ENCODE measurements at regions not wholly inside any gene's neighbourhood (a gene's known extent, or its start where the extent isn't known, plus 50 kb on each side); places are given as distances from the start of the nearest gene placed in this dataset.

- DNase-seq (ENCODE audit: low read depth): no peak
Measured at GRCh38 chr6:143594647-143595046, 83.1 kb upstream of the PHACTR2 start.

DNA sequence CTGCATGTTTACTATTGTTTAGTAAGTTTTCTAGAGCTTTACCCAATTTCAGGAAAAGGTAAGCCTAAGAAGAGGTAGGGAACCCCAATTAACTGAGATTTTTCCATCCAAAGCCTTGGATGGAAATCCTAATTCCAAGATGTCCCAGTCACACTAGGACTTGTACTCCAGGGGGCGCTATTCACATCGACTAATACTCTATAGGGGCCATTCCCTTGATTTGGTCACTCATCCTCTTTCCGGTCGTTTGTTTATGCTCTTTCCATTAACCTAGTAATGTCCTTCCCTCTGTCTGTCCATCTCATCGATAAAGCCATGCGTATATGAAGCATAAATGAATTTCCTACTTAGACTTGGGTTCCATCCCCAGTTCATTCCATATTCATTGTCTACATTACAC lies 80.8 kb upstream of the FUCA2 start:
- peak; percentile 15 for DNase-seq (ENCODE audit: low read depth)

- no peak for DNase-seq (ENCODE audit: low read depth)
Measured at GRCh38 chr6:143591441-143591840, 79.9 kb upstream of the FUCA2 start.

- DNase-seq (ENCODE audit: low read depth): no peak
Measured at GRCh38 chr6:143589162-143589561, 77.6 kb upstream of the FUCA2 start.

DNA sequence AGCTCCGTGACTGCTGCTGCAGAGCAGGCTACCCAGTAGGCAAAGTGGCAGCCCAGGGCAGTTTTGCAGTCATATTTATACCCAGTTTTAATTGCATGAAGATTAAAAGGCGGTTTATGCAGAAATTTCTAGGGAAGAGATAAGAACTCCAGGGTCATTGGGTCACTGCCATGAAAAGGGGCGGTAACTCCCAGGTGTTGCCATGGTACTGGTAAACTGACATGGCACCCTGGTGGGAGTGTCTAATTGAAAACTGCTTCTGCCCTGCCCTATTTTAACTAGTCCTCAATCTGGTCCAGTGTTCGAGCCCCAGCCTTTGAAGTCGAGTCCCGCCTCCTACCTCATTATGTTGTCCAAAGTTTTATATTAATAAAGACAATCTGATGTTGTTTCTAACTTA lies 75.0 kb upstream of the FUCA2 start:
- no peak for DNase-seq (ENCODE audit: low read depth)

DNA sequence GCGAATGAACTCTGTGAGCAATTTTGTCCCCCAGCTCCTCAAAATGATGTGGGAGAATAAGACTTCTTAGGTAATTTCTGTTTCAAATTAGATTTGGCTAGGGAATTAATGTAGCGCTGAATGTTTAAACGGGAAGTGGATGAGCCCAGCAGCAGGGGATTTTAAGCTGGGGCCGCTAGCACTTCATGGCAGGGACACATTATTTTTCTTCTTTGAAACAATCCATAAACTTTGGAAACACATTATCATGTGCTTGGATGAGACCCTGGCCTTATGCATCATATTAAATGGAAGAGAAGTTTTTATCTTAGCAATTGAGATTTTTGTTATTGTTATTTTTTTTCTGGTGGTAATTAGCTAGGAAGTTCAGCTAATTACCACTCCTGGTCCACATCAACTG lies 74.2 kb upstream of the FUCA2 start:
- DNase-seq (ENCODE audit: low read depth): no peak

DNA sequence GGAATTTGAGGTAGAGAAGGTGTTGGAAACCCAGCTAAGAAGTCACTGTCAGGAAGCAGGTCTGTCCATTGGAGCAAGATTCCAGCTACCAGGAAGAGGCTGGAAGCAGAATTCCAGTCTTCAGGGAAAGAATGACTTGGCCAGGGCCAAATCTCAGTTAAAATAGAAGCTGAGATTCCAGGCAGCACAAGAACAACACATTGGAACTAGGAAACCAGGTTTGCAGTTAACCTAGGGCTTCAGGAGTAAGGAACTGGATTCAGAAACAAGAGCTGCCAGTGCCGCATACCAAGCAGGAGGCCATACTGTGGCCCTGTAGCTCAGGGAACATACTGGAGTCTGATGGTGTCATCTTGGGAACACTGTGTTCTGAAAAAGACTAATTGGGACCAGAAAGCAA lies 73.7 kb upstream of the FUCA2 start:
- DNase-seq (ENCODE audit: low read depth): no peak

GRCh38 chr6:143583542-143584327 lies 72.2 kb upstream of the FUCA2 start:
- DNase-seq (ENCODE audit: low read depth): no peak

DNA sequence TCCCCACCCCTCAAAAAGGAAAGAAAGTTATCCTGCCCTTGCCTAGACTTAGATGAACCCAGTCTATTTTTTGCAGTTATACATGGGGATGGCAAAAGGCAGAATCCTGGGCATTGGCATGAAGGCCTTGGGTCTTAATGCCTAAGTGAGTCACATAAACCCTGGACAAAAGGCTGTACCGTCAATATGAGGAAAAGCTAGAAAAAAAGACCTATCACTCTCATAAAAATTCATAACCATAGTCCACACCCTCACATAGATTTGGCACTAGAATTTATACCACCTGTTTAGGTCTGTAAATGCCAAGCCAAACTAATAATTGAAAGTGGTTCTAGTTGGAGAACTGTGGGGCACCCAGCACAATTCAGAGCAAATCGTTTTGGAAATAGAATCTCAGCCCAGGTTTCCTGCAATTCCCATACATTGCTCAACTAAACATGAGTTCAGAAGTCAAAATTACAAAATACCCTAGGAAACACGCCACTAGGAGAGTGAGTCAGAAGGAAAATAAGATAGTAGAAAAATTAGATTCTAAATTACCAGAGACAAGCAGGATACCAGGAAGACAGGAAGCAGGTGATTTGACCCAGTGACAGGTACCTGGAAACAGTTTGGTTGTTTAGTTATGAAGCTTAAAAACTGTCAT lies 70.4 kb upstream of the FUCA2 start:
- DNase-seq (ENCODE audit: low read depth): no peak

DNA sequence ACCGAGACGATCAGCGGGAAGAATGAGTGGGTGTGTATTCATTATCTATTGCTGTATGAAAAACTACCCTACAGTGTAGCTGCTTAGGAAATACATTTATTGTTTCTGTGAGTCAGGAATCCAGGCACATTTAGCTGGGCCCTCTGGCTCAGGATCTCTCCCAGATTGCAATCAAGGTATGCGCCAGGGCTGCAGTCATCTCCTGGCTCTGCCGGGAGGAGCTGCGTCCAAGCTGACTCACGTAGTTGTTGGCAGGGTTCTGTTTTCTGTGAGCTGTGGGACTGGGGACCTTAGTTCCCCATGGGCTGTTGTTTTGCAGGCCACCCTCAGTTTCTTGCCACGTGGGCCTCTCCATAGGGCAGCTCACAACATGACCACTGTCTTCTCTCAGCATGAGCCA lies 68.2 kb upstream of the FUCA2 start:
- DNase-seq (ENCODE audit: low read depth): no peak

GRCh38 chr6:143578054-143578453 lies 66.5 kb upstream of the FUCA2 start:
- DNase-seq (ENCODE audit: low read depth): no peak

DNA sequence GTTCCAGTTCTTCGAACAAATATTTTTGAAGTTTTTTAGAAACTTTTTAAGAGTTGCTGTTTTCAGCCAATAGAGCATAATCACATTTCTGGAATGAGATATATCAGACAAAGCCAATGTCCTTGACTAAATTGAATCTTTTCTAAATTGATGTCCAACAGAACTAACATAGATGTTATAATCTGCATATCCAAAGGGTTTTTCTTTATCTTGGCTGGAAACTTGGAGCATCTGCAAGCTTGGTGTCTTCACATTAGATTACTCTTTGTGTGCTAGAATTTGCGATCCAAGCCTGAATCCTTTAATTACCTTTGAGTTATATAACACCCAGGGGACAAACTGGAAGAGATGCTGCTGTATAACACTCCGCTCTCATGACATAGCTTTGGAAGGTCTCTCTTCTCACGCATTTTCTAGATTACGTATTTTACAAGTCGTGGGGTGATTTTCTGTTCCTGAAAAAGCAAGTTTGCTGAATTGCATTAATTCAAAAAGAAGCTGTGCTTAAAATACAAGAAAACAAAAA lies 64.4 kb upstream of the FUCA2 start:
- no peak for DNase-seq (ENCODE audit: low read depth)

DNA sequence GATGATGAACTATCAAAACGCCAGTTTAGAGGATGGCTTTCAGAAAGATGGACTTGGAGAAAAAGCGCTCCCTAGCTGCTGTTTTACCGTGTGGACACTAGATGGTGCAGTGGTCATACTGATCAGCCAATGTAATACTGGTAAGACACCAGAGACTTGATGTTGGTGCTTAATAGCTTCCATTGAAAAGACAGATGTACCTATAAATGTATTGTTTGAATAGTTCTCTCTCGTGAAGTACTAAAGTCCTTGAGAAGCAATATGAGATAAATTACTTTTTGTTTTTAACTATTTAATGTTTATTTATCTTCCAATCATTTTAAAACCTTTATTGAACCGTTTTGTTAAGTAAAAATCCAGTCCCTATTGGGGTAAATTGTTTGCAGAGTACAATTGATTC lies 63.9 kb upstream of the FUCA2 start:
- DNase-seq (ENCODE audit: low read depth): peak; percentile 45

- no peak for DNase-seq (ENCODE audit: low read depth)
Measured at GRCh38 chr6:143570147-143570853, 58.8 kb upstream of the FUCA2 start.

DNA sequence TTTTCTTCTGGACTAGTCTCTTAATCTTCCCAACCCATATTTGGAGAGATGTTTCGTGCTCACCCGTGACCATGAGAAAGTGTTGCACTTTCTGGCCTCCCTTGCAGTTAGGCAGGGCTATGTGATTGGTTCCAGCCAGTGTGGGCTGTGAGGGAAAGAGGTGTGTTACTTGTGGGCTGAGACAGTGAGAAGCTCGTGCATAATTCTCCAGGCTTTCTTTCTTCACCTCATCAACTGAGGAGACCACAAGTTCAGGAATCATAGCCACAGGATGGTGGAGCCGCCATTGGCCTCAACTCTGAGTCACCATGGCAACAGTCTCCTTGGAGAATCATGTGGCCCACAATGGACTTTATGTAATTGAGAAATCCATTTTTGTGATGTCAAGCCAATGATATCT lies 57.5 kb upstream of the FUCA2 start:
- DNase-seq (ENCODE audit: low read depth): no peak

DNA sequence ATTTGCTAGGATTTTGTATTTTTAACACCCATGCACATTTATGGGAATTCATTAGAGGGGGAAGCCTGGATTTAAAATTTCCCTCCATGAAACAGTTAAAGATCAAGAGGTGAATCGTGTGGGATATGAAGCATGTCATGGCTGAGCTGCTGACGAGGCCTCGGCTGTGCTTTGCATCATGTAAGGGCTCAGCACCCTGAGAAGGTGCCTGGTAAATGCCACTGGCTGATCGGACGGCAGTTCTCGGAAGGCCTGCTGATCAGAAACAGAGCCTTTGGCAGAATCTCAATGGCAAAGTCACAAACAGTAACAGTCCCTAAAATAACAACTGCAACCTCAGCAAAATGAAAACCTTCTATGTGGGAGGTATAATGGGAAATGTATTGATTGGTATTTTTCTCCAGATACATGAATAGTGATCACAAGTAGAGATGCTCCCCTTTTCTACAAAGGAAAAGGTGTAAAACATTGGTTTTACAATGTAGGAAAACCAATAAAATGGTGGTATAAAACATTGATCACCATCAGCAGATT lies 53.0 kb upstream of the FUCA2 start:
- DNase-seq (ENCODE audit: low read depth): no peak

GRCh38 chr6:143562143-143562542 lies 50.6 kb upstream of the FUCA2 start:
- DNase-seq (ENCODE audit: low read depth): no peak

Measured in HS-27A (cell line).